ENCODE measurements at regions not wholly inside any gene's neighbourhood (a gene's known extent, or its start where the extent isn't known, plus 50 kb on each side); places are given as distances from the start of the nearest gene placed in this dataset.

- H3K4me1 ChIP-seq (replicated peaks in 1 of 2; ENCODE audit: control insufficient read depth in 2 of 2, insufficient read depth in 2 of 2, low read length in 2 of 2) = no peaks in the 10 kb centered on the region
- ChIA-PET POLR2A (no interaction called here), CTCF (ENCODE audit: low intra/inter-chr PET ratio) (no interaction called here)
- H3K4me3 ChIP-seq = no peak overlapping the region
- H3K9me3 ChIP-seq (replicated peaks; ENCODE audit: control insufficient read depth, insufficient read depth, low read depth, low read length) = no peaks in the 10 kb centered on the region
- no peak for TF ChIP-seq ZNF175 (CRISPR knock-in tag; IDR thresholded peaks at IDR 0.05; ENCODE audit: low read depth)
- no peak for TF ChIP-seq NFE2 (IDR thresholded peaks at IDR 0.05; ENCODE audit: low read depth)
- no peak for TF ChIP-seq TRIM24 (IDR thresholded peaks at IDR 0.05)
- no peak for TF ChIP-seq ZNF143 (CRISPR knock-in tag; IDR thresholded peaks at IDR 0.05)
- TF ChIP-seq MAFF (IDR thresholded peaks at IDR 0.05; ENCODE audit: low read length) = no peak
- no peak for TF ChIP-seq XRCC3 (IDR thresholded peaks at IDR 0.05)
- no peak for TF ChIP-seq NR0B1 (IDR thresholded peaks at IDR 0.05; ENCODE audit: partially characterized antibody)
- no peak for TF ChIP-seq ZNF778 (CRISPR knock-in tag; IDR thresholded peaks at IDR 0.05)
- 0% methylated on average over 8 of the region's 9 CpGs for WGBS (ENCODE audit: insufficient coverage, low coverage, missing lambda C conversion rate)
- H4K20me1 ChIP-seq (replicated peaks; ENCODE audit: control insufficient read depth, insufficient read depth, low read length) = no peaks in the 10 kb centered on the region
- no peak overlapping the region for H2AFZ ChIP-seq (ENCODE audit: low read depth, low read length)
- no peak for FAIRE-seq
- no peak for ATAC-seq
- H3K36me3 ChIP-seq (ENCODE audit: control insufficient read depth, insufficient read depth, low read length) = no peaks in the 10 kb centered on the region
- H3K79me2 ChIP-seq (ENCODE audit: control insufficient read depth, insufficient read depth, low read length) = no peaks in the 10 kb centered on the region
- H3K9me1 ChIP-seq (ENCODE audit: control insufficient read depth, insufficient read depth, low read length) = no peaks in the 10 kb centered on the region
- H3K27me3 ChIP-seq (ENCODE audit: control insufficient read depth in 2 of 2, insufficient read depth in 2 of 2, low read length in 2 of 2) = no peaks in the 10 kb centered on the region
- no peak overlapping the region for H3K4me2 ChIP-seq (ENCODE audit: insufficient read depth, low read length)
- no peak overlapping the region for H3K9ac ChIP-seq (ENCODE audit: insufficient read depth in 1 of 2, low read depth in 2 of 2, low read length in 2 of 2)
- no TSS peak for BruUV-seq (replicated peaks)
- DNase-seq (ENCODE audit: extremely low read depth in 1 of 4, low spot score in 3 of 4) = no peak
- in situ Hi-C loops (cut with MboI) = no loop called here
- intact Hi-C loops (cut with micrococcal nuclease) = no loop called here
- H3K27ac ChIP-seq (ENCODE audit: extremely low read depth, low read depth, low read length) = no peak overlapping the region
Measured at GRCh38 chr20:24393903-24394302, 75.5 kb upstream of the SYNDIG1 start.

Measured in K562 (cell line).